NCI-H748 (cell line): ENCODE measurements at regions not wholly inside any gene's neighbourhood (a gene's known extent, or its start where the extent isn't known, plus 50 kb on each side); places are given as distances from the start of the nearest gene placed in this dataset.
A peak's percentile ranks its signal among the peaks of the same experiment; 100 is the strongest.
"Not testable (repeated sequence)": the region's sequence is repeated elsewhere in the genome, so short reads cannot be mapped to it uniquely, and the experiment has no call there.

Source experiments
- DNase-seq: peaks from one replicate; lab custom pipeline; 2025; ENCODE audit not compliant: unreplicated experiment; lab: John Stamatoyannopoulos, UW

GRCh38 chr15:53218666-53219580 lies 428.8 kb upstream of the ONECUT1 start:
- DNase-seq = no peak

- no peak for DNase-seq
These were observed 425.9 kb upstream of the ONECUT1 start for GRCh38 chr15:53216036-53216435.

DNA sequence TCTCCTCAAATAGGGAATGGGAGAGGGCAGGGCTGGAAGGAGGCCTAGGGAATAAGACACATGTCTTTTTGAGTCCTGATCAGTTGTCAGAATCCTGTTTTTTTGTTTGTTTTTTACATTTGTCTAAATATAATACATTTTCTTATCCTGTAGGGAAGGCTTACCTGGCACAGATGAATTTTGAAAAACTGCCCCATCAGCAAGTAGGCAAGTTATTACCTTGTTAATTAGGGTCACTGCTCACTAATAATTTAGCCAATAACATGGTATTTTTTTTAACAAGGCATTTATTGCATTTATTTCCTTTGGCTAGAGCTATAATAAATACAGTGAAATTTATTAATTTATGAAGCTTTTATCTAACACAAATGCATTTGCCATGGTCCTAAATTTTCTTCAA lies 423.2 kb upstream of the ONECUT1 start:
- no peak for DNase-seq

DNA sequence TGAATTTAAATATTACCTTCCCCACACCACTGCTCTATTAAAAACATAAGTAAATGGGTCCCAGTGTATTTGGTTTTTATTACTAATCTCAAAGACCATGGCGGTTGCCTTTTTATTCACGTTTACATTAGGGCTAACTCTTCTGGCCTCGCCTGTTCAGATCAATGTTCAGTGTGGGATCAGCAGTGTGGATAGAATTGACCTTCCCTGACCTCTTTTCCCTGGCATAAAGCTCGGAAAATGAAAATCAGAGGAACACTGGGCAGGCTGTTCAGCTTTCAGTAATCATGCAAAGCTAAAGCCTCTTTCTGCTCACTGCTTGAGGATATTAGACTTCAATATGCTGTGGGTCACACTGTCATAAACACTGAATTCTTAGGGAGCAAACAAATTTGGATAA lies 422.6 kb upstream of the ONECUT1 start:
- DNase-seq = no peak

DNA sequence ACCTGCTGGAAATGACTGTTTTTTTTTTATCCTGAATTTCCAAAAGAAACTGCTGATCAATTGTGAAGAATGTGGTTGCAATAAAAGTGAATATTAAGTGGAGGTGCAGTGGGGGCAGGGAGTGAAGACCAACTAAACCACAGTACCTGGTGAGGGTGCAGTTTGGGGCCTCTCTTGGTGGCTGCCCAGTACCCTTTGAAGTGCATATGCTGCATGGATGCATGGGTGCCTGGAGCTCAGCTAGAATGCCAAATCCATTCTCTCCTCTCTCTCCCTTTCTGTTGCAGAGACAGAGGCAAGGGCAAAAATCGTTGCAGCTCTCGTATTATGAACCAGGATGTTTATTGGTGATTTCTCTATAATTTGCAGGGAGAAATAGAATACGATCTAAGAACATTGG lies 420.5 kb upstream of the ONECUT1 start:
- no peak for DNase-seq

DNA sequence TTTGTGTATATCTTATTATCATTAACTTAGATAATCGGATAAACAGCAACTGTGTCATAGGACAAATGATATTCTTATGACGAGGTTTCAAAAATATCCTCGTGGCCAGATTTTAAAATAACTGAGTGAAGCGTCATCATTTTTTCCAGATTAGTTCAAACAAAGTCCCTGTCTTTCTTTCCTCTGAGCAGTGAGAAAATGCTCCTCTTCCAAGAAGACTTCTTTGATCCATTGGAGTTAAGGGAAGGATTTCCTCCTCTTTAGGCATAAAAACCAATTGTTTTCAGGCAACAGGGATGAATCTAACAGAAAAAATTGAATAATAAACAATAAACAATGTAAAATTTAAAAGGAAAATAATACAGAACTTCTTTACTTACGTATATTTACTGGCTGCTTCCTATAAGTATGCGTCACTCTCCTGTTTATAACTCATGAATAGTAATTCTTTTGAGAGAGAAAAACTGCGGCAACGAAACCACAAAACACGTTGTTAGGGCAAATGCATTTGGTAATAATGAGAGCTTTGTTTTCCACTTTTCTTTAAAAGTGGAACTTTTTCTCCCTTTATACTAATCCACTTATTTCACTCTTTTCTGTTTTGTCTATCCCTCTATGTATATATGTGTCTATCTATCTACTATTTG lies 419.4 kb upstream of the ONECUT1 start:
- DNase-seq = no peak

DNA sequence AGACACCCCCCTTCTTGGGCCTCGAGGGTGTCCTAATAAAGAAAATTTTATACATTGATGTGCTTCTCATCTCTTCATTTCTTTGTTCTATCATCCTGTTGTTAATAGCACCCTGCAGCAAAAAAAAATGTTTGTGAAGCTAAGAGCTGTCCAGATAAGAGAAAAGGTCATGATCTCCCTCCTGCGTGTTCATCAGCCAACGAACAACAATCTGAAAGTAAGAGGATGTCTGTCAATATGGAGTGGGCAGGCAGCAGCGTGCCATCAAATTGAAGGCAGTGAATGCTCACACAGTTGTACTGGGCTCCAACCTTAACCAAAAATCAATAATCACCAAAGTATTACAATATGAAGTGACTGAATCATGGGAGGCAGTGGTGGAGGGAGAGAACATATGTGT lies 418.6 kb upstream of the ONECUT1 start:
- no peak for DNase-seq

- no peak for DNase-seq
These were observed 413.3 kb upstream of the ONECUT1 start for GRCh38 chr15:53203454-53203853.

DNA sequence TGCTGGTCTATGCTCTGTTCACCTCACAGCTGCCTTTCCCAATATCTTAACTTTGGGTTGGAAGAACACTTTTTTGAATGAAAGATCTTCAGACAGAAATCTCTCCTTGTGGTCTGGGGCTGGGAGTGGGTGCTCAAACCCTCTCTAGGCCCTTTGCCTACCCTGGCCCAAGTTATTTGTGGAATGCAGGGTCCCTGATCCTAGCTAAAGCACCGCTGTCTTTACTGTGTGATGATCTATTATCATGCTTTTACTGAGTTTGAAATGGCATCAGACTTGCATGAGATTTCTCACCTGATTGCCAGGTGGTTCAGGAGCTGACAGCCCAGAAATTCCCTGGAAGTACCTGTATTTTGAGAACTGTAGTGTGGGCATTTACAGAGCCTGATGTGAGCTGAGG lies 412.7 kb upstream of the ONECUT1 start:
- no peak for DNase-seq

DNA sequence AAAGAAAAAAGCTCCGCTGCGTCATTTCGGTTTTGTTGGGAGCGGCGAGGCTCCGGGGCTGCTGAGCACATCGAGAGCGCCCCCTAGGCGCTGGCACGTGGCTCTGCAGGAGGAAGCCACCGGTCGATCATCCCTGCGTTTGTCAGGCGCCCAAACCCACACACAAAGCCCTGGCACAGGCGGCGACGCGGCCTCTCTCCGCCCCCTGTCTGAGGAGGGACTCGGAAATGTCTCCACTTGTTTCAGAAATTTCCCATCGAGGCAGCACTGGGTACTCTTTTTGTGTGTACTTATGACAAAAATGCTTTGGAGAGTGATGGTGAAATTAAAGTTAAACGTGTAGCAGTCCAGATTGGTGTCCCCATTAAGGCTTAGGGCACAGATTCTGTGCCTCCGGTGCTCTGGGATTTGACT lies 407.3 kb upstream of the ONECUT1 start:
- peak; percentile 56 for DNase-seq

DNA sequence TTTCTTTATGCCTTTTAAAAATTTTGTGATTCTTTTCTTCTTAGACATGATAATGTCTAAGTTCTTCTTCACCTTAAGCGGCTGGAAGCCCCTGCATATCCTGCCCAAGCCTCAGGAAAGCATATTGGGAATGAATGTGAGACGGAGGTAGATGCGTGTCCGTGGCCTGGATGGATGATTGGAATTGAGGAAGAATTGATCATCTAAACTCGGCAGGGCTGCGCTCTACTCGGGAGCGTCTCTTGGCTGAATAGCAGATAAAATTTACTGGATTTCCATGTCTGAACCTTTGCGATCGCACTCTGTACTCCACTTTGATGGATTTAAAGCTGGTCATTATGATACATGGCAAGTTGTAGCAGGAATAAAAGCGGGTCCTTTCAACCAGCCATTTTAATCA lies 406.7 kb upstream of the ONECUT1 start:
- DNase-seq = no peak

DNA sequence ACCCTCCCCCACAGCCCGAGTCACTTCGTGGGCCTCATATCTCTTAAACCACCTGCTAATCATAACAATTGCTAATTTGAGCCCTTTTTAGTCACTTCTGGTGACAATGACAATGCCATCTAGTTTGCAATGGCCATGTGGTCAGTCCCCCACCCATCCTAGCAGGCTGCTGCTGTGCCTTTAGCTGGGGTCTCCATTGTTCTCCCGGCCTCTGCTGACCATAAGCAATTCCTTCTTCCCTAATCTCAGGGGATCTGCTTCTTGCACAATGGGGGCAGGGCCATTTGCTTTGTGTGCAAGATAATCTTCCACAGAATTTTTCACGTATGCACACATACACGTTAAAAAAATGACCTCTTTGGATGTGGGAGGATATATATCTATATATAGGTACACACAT lies 406.1 kb upstream of the ONECUT1 start:
- DNase-seq = no peak

- DNase-seq = no peak
These were observed 403.0 kb upstream of the ONECUT1 start for GRCh38 chr15:53193149-53193548.

DNA sequence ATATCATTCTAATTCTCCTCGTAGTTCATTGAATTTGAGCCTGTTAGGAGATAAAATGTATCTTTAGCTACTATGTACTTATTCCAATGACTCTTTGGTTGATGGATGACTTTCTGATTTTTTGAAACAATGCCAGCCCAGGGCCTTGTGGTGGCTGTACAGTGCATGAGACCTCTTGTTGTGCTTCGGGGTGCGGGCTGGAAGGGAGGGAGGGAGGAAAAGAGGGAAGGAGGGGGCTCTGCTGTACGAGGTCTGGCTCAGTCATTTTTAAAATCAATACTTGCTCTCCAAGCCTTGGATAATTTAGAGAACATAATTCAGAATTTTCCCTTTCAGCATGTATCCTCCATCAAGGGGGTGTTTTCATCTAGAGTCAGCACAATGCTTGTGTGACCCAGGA lies 399.7 kb upstream of the ONECUT1 start:
- DNase-seq = no peak

- not testable (repeated sequence) for DNase-seq
These were observed 393.3 kb upstream of the ONECUT1 start for GRCh38 chr15:53183449-53183848.

DNA sequence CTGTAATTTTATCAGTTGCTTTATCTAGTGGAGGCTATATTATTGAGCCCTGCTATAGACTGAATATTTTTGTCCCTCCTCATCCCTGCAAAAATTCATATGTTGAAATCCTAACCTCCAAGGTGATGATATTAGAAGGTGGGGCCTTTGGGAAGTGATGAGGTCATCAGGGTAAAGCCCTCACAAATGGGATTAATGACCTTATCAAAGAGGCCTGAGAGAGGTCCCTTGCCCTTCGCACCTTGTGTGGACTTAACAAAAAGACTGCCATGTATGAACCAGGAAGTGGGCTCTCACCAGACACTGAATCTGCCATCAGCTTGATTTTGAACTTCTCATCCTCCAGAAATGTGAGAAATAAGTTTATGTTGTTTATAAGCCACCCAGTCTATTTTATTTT lies 381.4 kb upstream of the ONECUT1 start:
- no peak for DNase-seq

DNA sequence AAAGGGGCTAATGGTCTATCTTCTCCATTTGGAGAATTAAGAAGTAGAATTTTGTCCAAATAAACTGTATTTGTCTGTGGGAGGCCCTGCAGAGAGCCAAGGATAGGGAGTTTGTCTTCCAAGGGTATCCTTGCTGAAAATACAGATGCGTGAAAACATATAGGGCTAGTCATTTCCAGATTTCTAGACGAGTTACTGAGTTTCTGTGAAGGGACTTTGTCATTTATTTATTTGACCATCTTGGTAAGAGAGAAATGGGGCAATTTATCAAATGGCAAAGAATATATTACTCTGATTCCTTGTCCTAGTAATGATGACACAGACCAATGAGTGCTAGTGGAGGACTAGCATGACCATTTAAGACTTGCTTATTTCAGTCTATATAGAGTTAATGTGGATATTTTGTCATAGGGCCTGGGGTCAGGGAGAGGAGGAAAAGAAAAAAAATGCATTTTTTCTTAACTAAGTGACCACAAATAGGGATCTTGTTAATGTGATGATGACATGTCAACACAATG lies 376.6 kb upstream of the ONECUT1 start:
- no peak for DNase-seq

DNA sequence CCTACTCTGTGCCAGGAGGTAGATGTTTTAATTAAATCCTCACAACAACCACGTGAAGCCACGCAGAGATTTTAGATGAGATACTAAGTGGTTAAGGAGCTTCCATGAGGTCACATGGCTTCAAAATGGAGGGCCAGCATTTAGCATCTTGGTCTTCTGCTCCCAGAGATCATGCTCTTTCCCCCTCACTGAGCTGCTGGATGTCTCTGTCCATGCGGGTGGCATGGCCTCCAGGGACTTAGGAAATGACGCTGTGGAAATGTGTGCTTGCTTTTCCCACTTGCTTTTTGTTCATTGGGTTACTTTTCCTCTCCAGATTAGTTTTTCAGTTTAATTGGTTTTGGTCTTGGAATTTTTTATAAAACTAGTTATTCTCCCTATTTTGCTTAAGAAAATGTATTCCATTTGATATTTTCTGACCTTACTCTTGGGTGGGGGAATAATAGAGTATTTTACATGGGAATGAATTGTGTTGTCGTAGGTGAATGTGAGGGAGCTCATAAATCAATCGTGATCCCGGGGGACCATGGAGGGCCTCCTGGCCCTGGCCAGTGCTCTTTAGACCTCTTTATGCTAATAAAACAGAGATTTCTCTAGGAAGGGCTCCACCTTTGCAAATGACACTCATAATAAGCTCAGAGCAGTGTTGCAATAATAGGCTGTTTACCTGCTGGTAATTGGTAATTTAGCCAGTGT lies 376.0 kb upstream of the ONECUT1 start:
- no peak for DNase-seq

DNA sequence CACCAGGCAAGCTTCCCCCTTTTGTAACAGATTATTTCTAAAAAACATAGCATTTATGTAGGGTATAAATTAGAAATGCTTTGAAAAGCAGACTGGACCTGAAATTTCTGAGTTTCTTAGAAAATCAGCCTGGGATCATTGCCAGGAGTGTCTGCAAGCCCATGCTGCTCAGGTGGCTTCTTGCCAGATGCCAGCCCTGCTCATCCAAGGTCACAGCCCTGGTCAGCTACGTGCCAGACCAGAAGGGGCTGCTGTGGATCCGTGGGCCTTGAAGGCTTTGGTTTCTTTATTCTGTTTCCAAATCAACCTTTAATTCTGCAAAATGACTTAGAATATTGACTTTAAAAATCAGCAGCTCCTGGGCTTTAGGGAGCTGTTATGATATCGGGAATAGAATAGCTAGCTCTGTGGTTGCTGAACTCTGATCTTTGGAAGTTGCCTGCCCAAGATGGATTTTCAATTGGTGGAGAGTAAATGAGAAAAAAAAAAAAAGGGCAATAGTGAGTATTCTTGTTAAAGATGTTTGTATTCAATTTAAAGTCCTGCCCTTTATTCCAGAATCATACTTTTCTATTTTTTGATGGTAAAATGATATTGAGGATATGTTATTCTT lies 370.1 kb upstream of the ONECUT1 start:
- DNase-seq = no peak

- no peak for DNase-seq
These were observed 369.3 kb upstream of the ONECUT1 start for GRCh38 chr15:53159458-53159857.

- no peak for DNase-seq
These were observed 368.9 kb upstream of the ONECUT1 start for GRCh38 chr15:53158995-53159394.
